NCI-H2196 treated with DMSO at 0.1 percent for 48 hours (cell line): ENCODE measurements at regions not wholly inside any gene's neighbourhood (a gene's known extent, or its start where the extent isn't known, plus 50 kb on each side); places are given as distances from the start of the nearest gene placed in this dataset.
"Not testable (repeated sequence)": the region's sequence is repeated elsewhere in the genome, so short reads cannot be mapped to it uniquely, and the experiment has no call there.

Source experiments
- DNase-seq: peaks from one replicate; lab custom pipeline; 2025; ENCODE audit not compliant: unreplicated experiment; lab: John Stamatoyannopoulos, UW

GRCh38 chr5:27491746-27492439 lies 453.5 kb upstream of the CDH9 start:
- no peak for DNase-seq

GRCh38 chr5:27491047-27491446 lies 452.7 kb upstream of the CDH9 start:
- no peak for DNase-seq

GRCh38 chr5:27489701-27490100 lies 451.3 kb upstream of the CDH9 start:
- DNase-seq: no peak

DNA sequence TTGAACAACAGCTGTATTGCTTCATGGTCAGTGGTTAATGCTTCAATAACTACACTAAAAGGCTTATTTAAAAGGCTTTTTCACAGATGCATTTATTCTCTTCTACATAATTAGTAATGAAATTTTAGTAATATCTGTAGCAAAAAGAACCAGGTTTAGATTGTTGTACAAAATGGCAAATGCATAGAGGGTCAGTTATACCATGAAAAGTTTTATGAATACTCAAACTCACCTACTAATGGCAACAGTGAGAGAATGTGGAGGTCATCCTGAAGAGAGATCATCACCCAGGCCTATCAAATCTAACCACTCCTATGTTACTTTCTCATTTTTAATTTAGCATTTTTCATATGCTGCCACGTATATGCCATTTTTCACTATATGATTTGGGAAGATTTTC lies 444.3 kb upstream of the CDH9 start:
- no peak for DNase-seq

- no peak for DNase-seq
These were observed 441.5 kb upstream of the CDH9 start for GRCh38 chr5:27479859-27480258.

- DNase-seq: no peak
These were observed 439.2 kb upstream of the CDH9 start for GRCh38 chr5:27477550-27477949.

DNA sequence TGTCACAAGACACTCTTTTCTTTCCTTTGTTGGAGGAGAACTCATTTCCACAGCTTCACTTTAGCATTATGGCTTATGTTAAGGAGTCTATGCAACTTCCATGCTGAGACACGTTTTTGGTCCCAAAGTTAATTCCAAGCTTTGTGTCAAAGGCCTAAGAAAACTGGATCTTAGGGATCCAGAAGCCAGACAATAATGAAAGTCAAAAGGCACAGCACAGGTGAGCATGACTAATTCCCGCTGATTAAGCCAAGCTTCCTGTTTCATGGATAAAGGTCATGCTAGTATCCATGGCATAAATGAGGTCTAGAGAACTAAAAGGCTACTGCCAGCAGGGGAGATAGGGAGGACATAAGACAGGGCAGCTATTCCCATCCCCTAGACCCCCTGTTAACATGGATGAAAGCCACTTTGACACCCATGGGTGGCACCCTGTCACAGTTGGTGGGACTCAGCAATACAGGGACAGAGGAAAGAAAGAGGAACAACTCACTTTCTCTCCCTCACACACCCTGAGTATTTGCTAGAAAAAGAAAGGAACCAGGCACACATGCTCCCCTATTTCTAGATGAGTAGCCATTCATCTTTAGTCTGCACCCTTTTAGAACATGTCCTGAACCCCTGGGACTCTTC lies 438.1 kb upstream of the CDH9 start:
- DNase-seq: no peak

DNA sequence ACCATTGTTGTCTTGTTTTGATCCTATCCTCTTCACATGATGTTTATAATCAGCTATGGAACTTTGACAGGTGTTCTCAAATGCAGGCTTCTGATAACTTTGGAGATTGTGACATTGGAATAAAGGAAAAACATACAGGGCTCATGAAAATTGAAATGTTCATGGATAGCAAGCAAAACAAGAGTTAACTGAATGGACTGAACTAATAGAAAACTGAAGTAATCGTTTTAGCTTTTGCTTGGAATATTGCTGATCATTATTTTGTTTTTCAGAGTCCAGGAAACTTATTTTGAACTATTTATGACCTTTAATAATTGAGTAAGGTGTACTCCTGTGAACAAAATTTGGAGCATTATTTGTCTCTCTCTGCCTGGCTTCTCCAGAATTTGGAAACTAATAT lies 436.7 kb upstream of the CDH9 start:
- DNase-seq: no peak

GRCh38 chr5:27474395-27474794 lies 436.0 kb upstream of the CDH9 start:
- no peak for DNase-seq

- DNase-seq: no peak
These were observed 435.6 kb upstream of the CDH9 start for GRCh38 chr5:27474047-27474309.

DNA sequence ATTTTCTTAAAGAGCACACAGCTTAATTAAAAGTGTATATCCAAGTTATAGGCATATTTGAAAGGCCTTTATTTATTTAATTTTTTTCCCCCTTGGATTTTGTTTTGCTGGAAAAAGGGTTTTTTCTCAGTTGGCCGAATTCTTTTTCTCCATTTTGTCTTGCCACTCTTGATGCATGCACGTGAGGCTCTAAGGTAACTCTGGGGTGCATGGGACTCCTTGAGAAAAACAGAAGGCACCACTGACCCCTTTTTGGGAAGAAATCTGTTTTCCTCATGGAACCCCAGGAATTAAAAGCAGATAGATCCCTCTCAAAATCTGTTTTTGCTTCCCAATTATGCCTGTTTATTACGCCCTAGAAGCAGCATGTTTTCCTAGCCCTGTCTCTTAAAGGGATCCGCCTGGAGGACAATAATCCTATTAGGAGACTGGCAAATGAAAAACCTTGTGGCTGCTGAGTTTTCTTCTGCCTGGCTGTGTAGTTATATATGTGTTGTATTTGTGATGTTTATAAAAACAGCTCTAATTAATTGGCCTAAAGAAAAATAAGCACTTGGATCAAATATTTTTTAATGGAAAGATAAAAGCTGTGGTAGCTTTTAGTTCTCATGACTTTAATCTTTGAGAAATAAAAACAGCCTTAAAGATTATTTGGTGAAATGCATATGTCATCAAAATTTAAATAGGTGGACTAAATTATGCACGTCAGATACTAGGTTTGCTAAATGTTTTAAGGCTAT lies 435.1 kb upstream of the CDH9 start:
- DNase-seq: no peak

- DNase-seq: no peak
These were observed 434.5 kb upstream of the CDH9 start for GRCh38 chr5:27472871-27473270.

GRCh38 chr5:27472000-27472763 lies 433.8 kb upstream of the CDH9 start:
- no peak for DNase-seq

- no peak for DNase-seq
These were observed 428.6 kb upstream of the CDH9 start for GRCh38 chr5:27466959-27467358.

DNA sequence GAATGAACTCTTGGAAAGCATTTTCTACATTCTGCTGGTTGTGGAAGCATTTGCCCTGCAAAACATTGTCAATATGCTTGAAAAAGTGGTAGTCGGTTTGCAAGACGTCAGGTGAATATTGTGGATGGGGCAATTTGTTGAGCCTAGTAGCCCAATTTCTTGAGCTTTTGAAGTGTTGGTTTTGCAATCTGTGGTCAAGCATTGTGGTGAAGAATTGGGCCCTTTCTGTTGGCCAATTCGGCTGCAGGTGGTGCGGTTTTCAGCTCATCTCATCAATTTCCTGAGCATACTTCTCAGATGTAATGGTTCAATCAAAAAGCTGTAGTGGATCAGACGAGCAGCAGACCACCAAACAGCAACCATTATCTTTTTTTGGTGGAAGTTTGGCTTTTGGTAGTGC lies 426.8 kb upstream of the CDH9 start:
- DNase-seq: no peak

DNA sequence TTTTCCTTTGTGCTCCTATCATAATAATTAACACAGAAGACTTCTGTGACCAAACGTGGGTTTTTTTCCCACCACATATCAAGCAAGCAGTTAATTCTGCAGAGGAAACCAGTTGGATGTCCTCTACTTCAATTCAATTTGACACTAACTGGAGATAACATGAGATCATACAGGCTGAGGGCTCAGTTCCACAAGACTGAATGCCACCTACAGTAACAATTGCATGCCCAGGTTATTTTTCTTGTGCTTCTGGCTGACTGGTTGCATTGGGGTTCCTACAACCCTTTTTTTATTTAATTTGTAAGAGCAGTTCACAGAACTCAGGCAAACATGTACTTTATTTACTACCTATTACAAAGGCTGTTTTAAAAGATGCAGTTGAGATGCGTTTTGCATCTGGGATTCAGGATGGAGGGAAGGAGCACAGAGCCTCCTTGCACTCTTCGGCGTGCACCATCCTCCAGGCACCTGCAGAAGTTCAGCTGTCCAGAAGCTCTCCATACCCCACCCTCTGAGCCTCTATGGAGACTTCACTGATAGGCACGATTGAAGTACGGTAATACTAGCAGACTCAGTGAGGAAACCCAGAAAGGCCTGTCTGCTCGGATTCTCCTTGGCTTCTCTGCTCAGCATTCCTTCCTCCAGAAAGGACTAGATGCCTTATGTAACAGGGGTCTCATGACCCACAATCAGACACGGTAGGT lies 425.2 kb upstream of the CDH9 start:
- no peak for DNase-seq

DNA sequence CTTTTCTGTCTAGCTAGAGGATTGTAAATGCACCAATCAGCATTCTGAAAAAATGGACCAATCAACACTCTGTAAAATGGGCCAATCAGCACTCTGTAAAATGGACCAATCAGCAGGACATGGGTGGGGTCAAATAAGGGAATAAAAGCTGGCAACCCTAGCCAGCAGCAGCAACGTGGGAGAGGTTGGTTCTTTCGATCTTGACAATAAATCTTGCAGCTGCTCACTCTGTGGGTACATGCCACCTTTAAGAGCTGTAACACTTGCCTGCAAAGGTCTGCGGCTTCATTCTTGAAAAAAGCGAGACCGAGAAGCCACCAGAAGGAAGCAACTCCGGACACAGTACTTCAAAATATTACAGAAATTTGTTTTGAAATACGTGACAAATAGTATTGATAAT lies 424.6 kb upstream of the CDH9 start:
- DNase-seq: no peak

DNA sequence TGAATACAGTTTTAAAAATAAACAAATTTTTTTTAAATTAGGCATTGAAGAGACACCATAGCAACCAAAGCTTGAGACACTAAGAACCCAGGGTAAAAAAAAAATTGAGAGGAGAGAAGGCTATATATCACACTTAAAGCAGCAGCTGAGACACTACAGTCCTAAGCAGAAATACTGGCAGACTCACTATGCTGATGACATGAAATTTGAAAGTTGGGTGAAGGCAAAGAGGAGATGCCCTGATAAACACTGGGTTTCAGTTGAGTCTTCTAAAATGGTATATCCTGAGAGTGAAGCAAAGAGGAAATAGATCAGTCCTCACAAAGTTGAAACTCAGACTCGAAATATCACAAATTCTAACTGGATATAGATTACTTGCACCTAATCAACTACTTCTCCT lies 419.9 kb upstream of the CDH9 start:
- no peak for DNase-seq

DNA sequence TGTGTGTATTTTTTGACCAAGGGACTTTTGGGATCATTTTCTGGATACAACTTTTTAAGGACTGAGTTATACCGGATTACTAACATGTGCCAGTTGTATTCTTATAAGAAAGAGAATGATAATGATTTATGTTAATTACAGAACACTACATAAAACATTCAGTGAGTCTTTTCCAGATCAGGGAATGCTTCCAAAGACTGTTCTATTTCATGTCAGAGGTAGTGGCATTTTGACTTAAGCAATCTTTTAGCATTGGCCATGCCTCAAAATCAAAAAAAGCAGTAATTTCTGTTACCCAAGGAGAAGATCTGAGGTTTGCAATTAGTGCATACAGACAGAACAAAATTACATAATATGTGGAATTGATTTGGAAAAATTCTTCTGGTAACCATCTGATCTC lies 413.0 kb upstream of the CDH9 start:
- DNase-seq: no peak

GRCh38 chr5:27450607-27451006 lies 412.2 kb upstream of the CDH9 start:
- DNase-seq: no peak

GRCh38 chr5:27439383-27439782 lies 401.0 kb upstream of the CDH9 start:
- not testable (repeated sequence) for DNase-seq
